NCI-H1092 (cell line): ENCODE measurements at regions not wholly inside any gene's neighbourhood (a gene's known extent, or its start where the extent isn't known, plus 50 kb on each side); places are given as distances from the start of the nearest gene placed in this dataset.
"Not testable (repeated sequence)": the region's sequence is repeated elsewhere in the genome, so short reads cannot be mapped to it uniquely, and the experiment has no call there.

Source experiments
- DNase-seq: peaks from one replicate; lab custom pipeline; 2025; lab: John Stamatoyannopoulos, UW

GRCh38 chr9:24657387-24657786 is 111.7 kb upstream of the IZUMO3 start:
- DNase-seq, result no peak

- no peak for DNase-seq
These were observed 106.5 kb upstream of the IZUMO3 start for GRCh38 chr9:24652181-24652580.

GRCh38 chr9:24628809-24629208 is 83.1 kb upstream of the IZUMO3 start:
- DNase-seq, result not testable (repeated sequence)

GRCh38 chr9:24625097-24625496 is 79.4 kb upstream of the IZUMO3 start:
- DNase-seq, result no peak

GRCh38 chr9:24624481-24624880 is 78.8 kb upstream of the IZUMO3 start:
- no peak for DNase-seq

- DNase-seq, result no peak
These were observed 75.0 kb upstream of the IZUMO3 start for GRCh38 chr9:24620741-24621140.

GRCh38 chr9:24616863-24617262 is 71.2 kb upstream of the IZUMO3 start:
- DNase-seq, result no peak

GRCh38 chr9:24614070-24614469 is 68.4 kb upstream of the IZUMO3 start:
- DNase-seq, result no peak

GRCh38 chr9:24608599-24608998 is 62.9 kb upstream of the IZUMO3 start:
- peak; percentile 5 for DNase-seq

GRCh38 chr9:24602693-24603352 is 57.1 kb upstream of the IZUMO3 start:
- DNase-seq, result no peak
